ENCODE measurements at regions not wholly inside any gene's neighbourhood (a gene's known extent, or its start where the extent isn't known, plus 50 kb on each side); places are given as distances from the start of the nearest gene placed in this dataset.

GRCh38 chr4:147173322-147173721 lies 227.7 kb upstream of the TTC29 start:
- no peaks in the 10 kb centered on the region for H3K36me3 ChIP-seq
- DNase-seq (ENCODE audit: low spot score), result no peak
- no peak overlapping the region for H3K27ac ChIP-seq
- TF ChIP-seq POLR2A (IDR thresholded peaks at IDR 0.05), result no peak
- TF ChIP-seq POLR2AphosphoS5 (IDR thresholded peaks at IDR 0.05), result no peak
- TF ChIP-seq CTCF (IDR thresholded peaks at IDR 0.05), result no peak
- no peaks in the 10 kb centered on the region for H3K4me1 ChIP-seq (replicated peaks)
- 89% methylated on average over 1 of the region's 1 CpG for WGBS
- no peaks in the 10 kb centered on the region for H3K9me3 ChIP-seq
- intact Hi-C loops (cut with DNase I), result no loop called here
- H3K4me3 ChIP-seq, result no peak overlapping the region
- no peaks in the 10 kb centered on the region for H3K27me3 ChIP-seq (replicated peaks; ENCODE audit: insufficient read depth)

GRCh38 chr4:147173797-147174432 lies 228.3 kb upstream of the TTC29 start:
- no peak for DNase-seq (ENCODE audit: low spot score)
- Histone ChIP-seq H3K4me3 (no peak overlapping the region), H3K27ac (no peak overlapping the region), H3K9me3 (no peaks in the 10 kb centered on the region), H3K4me1 (replicated peaks) (no peaks in the 10 kb centered on the region), H3K27me3 (replicated peaks; ENCODE audit: insufficient read depth) (no peaks in the 10 kb centered on the region), H3K36me3 (no peaks in the 10 kb centered on the region)
- 57% methylated on average over 7 of the region's 7 CpGs for WGBS
- intact Hi-C loops (cut with DNase I), result no loop called here
- TF ChIP-seq CTCF (IDR thresholded peaks at IDR 0.05) (no peak), POLR2A (IDR thresholded peaks at IDR 0.05) (no peak), POLR2AphosphoS5 (IDR thresholded peaks at IDR 0.05) (no peak)

GRCh38 chr4:147174591-147174990 lies 228.9 kb upstream of the TTC29 start:
- intact Hi-C loops (cut with DNase I), result no loop called here
- Histone ChIP-seq H3K4me1 (replicated peaks) (no peaks in the 10 kb centered on the region), H3K9me3 (no peaks in the 10 kb centered on the region), H3K4me3 (no peak overlapping the region), H3K27ac (no peak overlapping the region), H3K36me3 (no peaks in the 10 kb centered on the region), H3K27me3 (replicated peaks; ENCODE audit: insufficient read depth) (no peaks in the 10 kb centered on the region)
- no peak for DNase-seq (ENCODE audit: low spot score)
- no peak for TF ChIP-seq POLR2AphosphoS5 (IDR thresholded peaks at IDR 0.05)
- no peak for TF ChIP-seq POLR2A (IDR thresholded peaks at IDR 0.05)
- no peak for TF ChIP-seq CTCF (IDR thresholded peaks at IDR 0.05)
- WGBS, result 77% methylated on average over 1 of the region's 1 CpG

GRCh38 chr4:147175460-147176025 lies 229.9 kb upstream of the TTC29 start:
- TF ChIP-seq POLR2A (IDR thresholded peaks at IDR 0.05) (no peak), CTCF (IDR thresholded peaks at IDR 0.05) (no peak), POLR2AphosphoS5 (IDR thresholded peaks at IDR 0.05) (no peak)
- Histone ChIP-seq H3K27me3 (replicated peaks; ENCODE audit: insufficient read depth) (no peaks in the 10 kb centered on the region), H3K4me3 (no peak overlapping the region), H3K9me3 (no peaks in the 10 kb centered on the region), H3K27ac (no peak overlapping the region), H3K4me1 (replicated peaks) (no peaks in the 10 kb centered on the region), H3K36me3 (no peaks in the 10 kb centered on the region)
- intact Hi-C loops (cut with DNase I), result no loop called here
- DNase-seq (ENCODE audit: low spot score), result no peak
- 100% methylated on average over 1 of the region's 1 CpG for WGBS

- no peaks in the 10 kb centered on the region for H3K9me3 ChIP-seq
- 94% methylated on average over 2 of the region's 2 CpGs for WGBS
- TF ChIP-seq CTCF (IDR thresholded peaks at IDR 0.05), result no peak
- intact Hi-C loops (cut with DNase I), result no loop called here
- DNase-seq (ENCODE audit: low spot score), result no peak
- no peaks in the 10 kb centered on the region for H3K27me3 ChIP-seq (replicated peaks; ENCODE audit: insufficient read depth)
- H3K4me3 ChIP-seq, result no peak overlapping the region
- no peak overlapping the region for H3K27ac ChIP-seq
- no peaks in the 10 kb centered on the region for H3K36me3 ChIP-seq
- H3K4me1 ChIP-seq (replicated peaks), result no peaks in the 10 kb centered on the region
These were observed 236.4 kb upstream of the TTC29 start for GRCh38 chr4:147182041-147182440.

Data from prostate gland (tissue), 2 donors.